A549 (cell line): ENCODE measurements at regions not wholly inside any gene's neighbourhood (a gene's known extent, or its start where the extent isn't known, plus 50 kb on each side); places are given as distances from the start of the nearest gene placed in this dataset.

Source experiments
- ATAC-seq, 2 experiments: fragments of 200-7000 bp in 1 of 2; fragments of >200 bp in 1 of 2; cut with Nextera tagmentation in 1 of 2; cut with Tn5 transposase in 1 of 2; 3 replicates each; pipeline versions ENCODE4 v1.8.0 to v1.9.1; 2018 to 2020; ENCODE audit warnings: mild to moderate bottlenecking in 1 of 2, moderate library complexity in 1 of 2
- CTCF ChIA-PET: fragments of 300-600 bp; sonication (Branson Sonifier 250); formaldehyde crosslinking; extraction: SDS; loops from one replicate; lab custom pipeline; 2021; ENCODE audit warnings: antibody characterized with exemption, inconsistent platforms; lab: Yijun Ruan, JAX
- POLR2A ChIA-PET: fragments of 350-600 bp; formaldehyde crosslinking; extraction: SDS; loops from one replicate; lab custom pipeline; 2021; ENCODE audit warnings: antibody characterized with exemption, inconsistent platforms; lab: Yijun Ruan, JAX
- DNase-seq, 2 experiments: peaks; one replicate each; pipeline versions ENCODE4 v3.0.0 to v3.0.0-alpha.2; 2011 to 2016; ENCODE audit warnings: low read depth in 1 of 2, low spot score in 1 of 2
- FAIRE-seq: peaks from 2 replicates; lab custom pipeline; 2011; peaks lifted over from hg19 to GRCh38; lab: Jason Lieb, UNC
- H3K27ac ChIP-seq, 2 experiments: fragments of >200 bp; sonication (Bioruptor Twin); formaldehyde crosslinking; 3 replicates each; pipeline ENCODE4 v1.5.1; 2016 to 2017
- H3K4me1 ChIP-seq: fragments of >200 bp; sonication (Bioruptor Twin); formaldehyde crosslinking; 3 replicates; pipeline ENCODE4 v1.6.1; 2016
- H3K4me2 ChIP-seq: fragments of >200 bp; sonication (Bioruptor Twin); formaldehyde crosslinking; 3 replicates; pipeline ENCODE4 v1.6.1; 2016
- H3K4me3 ChIP-seq: fragments of >200 bp; sonication (Bioruptor Twin); formaldehyde crosslinking; 3 replicates; pipeline ENCODE4 v1.5.1; 2016
- H3K9me3 ChIP-seq: fragments of >200 bp; sonication (Bioruptor Twin); formaldehyde crosslinking; 3 replicates; pipeline ENCODE4 v1.6.1; 2016
- BCL3 ChIP-seq: fragments of >200 bp; sonication (Bioruptor Twin); formaldehyde crosslinking; IDR thresholded peaks from 3 replicates; pipeline ENCODE4 v1.6.1; 2016
- BHLHE40 ChIP-seq: IDR thresholded peaks from 2 replicates; pipeline ENCODE4 v1.6.1; 2012; ENCODE audit warnings: low read depth, low read length, inconsistent platforms
- CBX2 ChIP-seq: fragments of 200-600 bp; sonication (generic); IDR thresholded peaks from 2 replicates; pipeline ENCODE4 v1.6.1; 2016; ENCODE audit warnings: low read depth, mild to moderate bottlenecking, borderline replicate concordance
- CHD4 ChIP-seq: fragments of 200-600 bp; sonication (generic); IDR thresholded peaks from 2 replicates; pipeline ENCODE4 v1.6.1; 2016; ENCODE audit warnings: antibody characterized with exemption, mild to moderate bottlenecking, borderline replicate concordance
- CTCF ChIP-seq: fragments of >200 bp; sonication (Bioruptor Twin); formaldehyde crosslinking; IDR thresholded peaks from 3 replicates; pipeline ENCODE4 v1.5.1; 2016
- ESRRA ChIP-seq: fragments of 150-350 bp; IDR thresholded peaks from 2 replicates; pipeline ENCODE4 v1.6.1; 2014; ENCODE audit warnings: mild to moderate bottlenecking, low read length, borderline replicate concordance
- FOXS1 ChIP-seq: fragments of 250-450 bp; sonication (Bioruptor Pico); IDR thresholded peaks from 2 replicates; pipeline ENCODE4 v1.5.0; 2020; ENCODE audit warnings: mild to moderate bottlenecking, moderate library complexity
- GATA3 ChIP-seq: IDR thresholded peaks from 2 replicates; pipeline ENCODE4 v1.6.1; 2012; ENCODE audit warnings: borderline replicate concordance
- HMGXB4 ChIP-seq: fragments of 250-450 bp; sonication (Bioruptor Pico); IDR thresholded peaks from 2 replicates; pipeline ENCODE4 v1.5.0; 2021; ENCODE audit warnings: mild to moderate bottlenecking, moderate library complexity, borderline replicate concordance
- HOXA7 ChIP-seq: fragments of 250-450 bp; sonication (Bioruptor Pico); IDR thresholded peaks from 2 replicates; pipeline ENCODE4 v1.5.0; 2020; ENCODE audit warnings: mild to moderate bottlenecking, moderate library complexity
- JUN ChIP-seq, 2 experiments: fragments of >200 bp; sonication (Bioruptor Twin); formaldehyde crosslinking; IDR thresholded peaks; 2 replicates in 1 of 2; 3 replicates in 1 of 2; pipeline ENCODE4 v1.6.1; 2016 to 2017
- KDM1A ChIP-seq: fragments of 200-600 bp; sonication (generic); IDR thresholded peaks from 2 replicates; pipeline ENCODE4 v1.6.1; 2016; ENCODE audit warnings: low read depth, mild to moderate bottlenecking
- MYC ChIP-seq: IDR thresholded peaks from 2 replicates; pipeline ENCODE4 v1.6.1; 2012; ENCODE audit warnings: mild to moderate bottlenecking, inconsistent platforms, low read length, improper control_type of control experiment, borderline replicate concordance
- RARB ChIP-seq: fragments of 250-450 bp; sonication (Bioruptor Pico); IDR thresholded peaks from 2 replicates; pipeline ENCODE4 v1.8.0; 2021; ENCODE audit warnings: mild to moderate bottlenecking, moderate library complexity
- REST ChIP-seq: fragments of 200-600 bp; sonication (generic); IDR thresholded peaks from 2 replicates; pipeline ENCODE4 v1.6.1; 2016; ENCODE audit warnings: antibody characterized with exemption, mild to moderate bottlenecking, moderate library complexity
- RNF2 ChIP-seq: fragments of 200-600 bp; sonication (generic); IDR thresholded peaks from 2 replicates; pipeline ENCODE4 v1.6.1; 2016; ENCODE audit warnings: low read depth, mild to moderate bottlenecking, antibody characterized with exemption, moderate library complexity, borderline replicate concordance
- TP53 ChIP-seq: fragments of 250-450 bp; sonication (Bioruptor Pico); IDR thresholded peaks from 2 replicates; pipeline ENCODE4 v1.5.0; 2021; ENCODE audit warnings: mild to moderate bottlenecking, moderate library complexity
- USF2 ChIP-seq: fragments of 450-650 bp; IDR thresholded peaks from 2 replicates; pipeline ENCODE4 v1.6.1; 2014; ENCODE audit warnings: antibody characterized with exemption
- ZFP36 ChIP-seq: fragments of 450-650 bp; IDR thresholded peaks from 2 replicates; pipeline ENCODE4 v1.6.1; 2014; ENCODE audit warnings: borderline replicate concordance; ENCODE audit not compliant: partially characterized antibody
- ZSCAN20 ChIP-seq: fragments of 250-450 bp; sonication (Bioruptor Pico); IDR thresholded peaks from 2 replicates; pipeline ENCODE4 v1.8.0; 2022; ENCODE audit warnings: mild to moderate bottlenecking, moderate library complexity
- WGBS: methylation state at CpG from one replicate; pipeline ENCODE4 v1.1.6; 2017; ENCODE audit errors: missing lambda C conversion rate; 5-methylcytosine and 5-hydroxymethylcytosine counted together

- no peak for TF ChIP-seq FOXS1 (CRISPR knock-in tag)
- no peak for TF ChIP-seq CTCF
- no peak for TF ChIP-seq HOXA7 (CRISPR knock-in tag)
- no peak for TF ChIP-seq HMGXB4 (CRISPR knock-in tag)
- no peak for TF ChIP-seq RARB (CRISPR knock-in tag)
- no peak for TF ChIP-seq MYC
- no peak for TF ChIP-seq USF2
- TF ChIP-seq GATA3 = no peak
- TF ChIP-seq TP53 (CRISPR knock-in tag) = no peak
- no peak for TF ChIP-seq CHD4
- TF ChIP-seq RNF2 = no peak
- TF ChIP-seq CBX2 = no peak
- TF ChIP-seq ZSCAN20 (CRISPR knock-in tag) = no peak
- TF ChIP-seq KDM1A = no peak
- no peak for TF ChIP-seq REST
- no peak for TF ChIP-seq BHLHE40
- TF ChIP-seq ZFP36 = no peak
- no peak for TF ChIP-seq BCL3
- no peak for TF ChIP-seq JUN (IDR thresholded peaks at IDR 0.05)
- no peak for TF ChIP-seq ESRRA
- DNase-seq = no peak
- no peak for FAIRE-seq
- H3K4me1 ChIP-seq = no peaks in the 10 kb centered on the region
- no peak overlapping the region for H3K4me3 ChIP-seq
- ATAC-seq = no peak
- H3K9me3 ChIP-seq = no peaks in the 10 kb centered on the region
- H3K27ac ChIP-seq = no peak overlapping the region
- CTCF ChIA-PET = no interaction called here
- no peak overlapping the region for H3K4me2 ChIP-seq
- WGBS = 40% methylated on average over 4 of the region's 4 CpGs
- POLR2A ChIA-PET = no interaction called here
These were observed 1134.8 kb downstream of the NSUN3 start for GRCh38 chr3:95197661-95198060.
